ENCODE measurements at regions not wholly inside any gene's neighbourhood (a gene's known extent, or its start where the extent isn't known, plus 50 kb on each side); places are given as distances from the start of the nearest gene placed in this dataset.
A peak's percentile ranks its signal among the peaks of the same experiment; 100 is the strongest.

DNA sequence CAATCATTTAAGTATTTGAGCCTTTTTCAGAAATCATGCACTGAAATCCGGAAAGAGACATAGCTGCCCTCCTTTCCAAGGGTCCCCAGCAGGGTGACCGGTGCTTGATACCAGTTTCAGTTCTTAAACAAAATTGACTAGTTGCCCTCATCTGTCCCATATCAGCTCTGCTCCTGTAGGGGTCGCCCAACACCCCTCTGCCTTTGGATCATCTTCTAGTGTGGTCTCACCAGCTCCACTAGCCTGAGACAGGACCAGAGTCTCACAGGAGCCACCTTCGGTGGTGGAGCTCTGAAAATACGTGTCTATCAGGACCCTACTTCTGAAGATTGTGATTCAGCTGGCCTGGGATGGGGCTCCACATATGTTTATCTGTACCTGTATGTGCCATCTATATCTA is 428.2 kb downstream of the ENC1 start:
- TF ChIP-seq, protein P1, sequence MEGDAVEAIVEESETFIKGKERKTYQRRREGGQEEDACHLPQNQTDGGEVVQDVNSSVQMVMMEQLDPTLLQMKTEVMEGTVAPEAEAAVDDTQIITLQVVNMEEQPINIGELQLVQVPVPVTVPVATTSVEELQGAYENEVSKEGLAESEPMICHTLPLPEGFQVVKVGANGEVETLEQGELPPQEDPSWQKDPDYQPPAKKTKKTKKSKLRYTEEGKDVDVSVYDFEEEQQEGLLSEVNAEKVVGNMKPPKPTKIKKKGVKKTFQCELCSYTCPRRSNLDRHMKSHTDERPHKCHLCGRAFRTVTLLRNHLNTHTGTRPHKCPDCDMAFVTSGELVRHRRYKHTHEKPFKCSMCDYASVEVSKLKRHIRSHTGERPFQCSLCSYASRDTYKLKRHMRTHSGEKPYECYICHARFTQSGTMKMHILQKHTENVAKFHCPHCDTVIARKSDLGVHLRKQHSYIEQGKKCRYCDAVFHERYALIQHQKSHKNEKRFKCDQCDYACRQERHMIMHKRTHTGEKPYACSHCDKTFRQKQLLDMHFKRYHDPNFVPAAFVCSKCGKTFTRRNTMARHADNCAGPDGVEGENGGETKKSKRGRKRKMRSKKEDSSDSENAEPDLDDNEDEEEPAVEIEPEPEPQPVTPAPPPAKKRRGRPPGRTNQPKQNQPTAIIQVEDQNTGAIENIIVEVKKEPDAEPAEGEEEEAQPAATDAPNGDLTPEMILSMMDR (IDR thresholded peaks at IDR 0.05): peak; percentile 15; the same call in 1 of the 2 replicates

DNA sequence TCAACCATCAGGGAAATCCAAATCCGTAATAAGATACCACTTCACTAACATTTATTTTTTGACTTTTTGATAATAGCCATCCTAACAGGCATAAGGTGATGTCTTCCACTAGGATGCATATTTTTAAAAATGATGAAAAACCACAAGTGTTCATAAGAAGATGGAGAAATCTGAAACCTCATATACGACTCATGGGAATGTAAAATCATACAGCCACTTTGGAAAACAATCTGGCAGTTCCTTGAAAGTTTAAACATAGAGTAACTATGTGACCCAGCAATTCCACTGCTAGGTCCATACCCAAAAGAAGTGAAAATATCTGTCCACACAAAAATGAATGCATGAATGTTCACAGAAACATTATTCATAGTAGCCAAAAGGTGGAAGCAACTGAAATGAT is 431.0 kb downstream of the ENC1 start:
- TF ChIP-seq, protein P1 (IDR thresholded peaks at IDR 0.05): no peak

DNA sequence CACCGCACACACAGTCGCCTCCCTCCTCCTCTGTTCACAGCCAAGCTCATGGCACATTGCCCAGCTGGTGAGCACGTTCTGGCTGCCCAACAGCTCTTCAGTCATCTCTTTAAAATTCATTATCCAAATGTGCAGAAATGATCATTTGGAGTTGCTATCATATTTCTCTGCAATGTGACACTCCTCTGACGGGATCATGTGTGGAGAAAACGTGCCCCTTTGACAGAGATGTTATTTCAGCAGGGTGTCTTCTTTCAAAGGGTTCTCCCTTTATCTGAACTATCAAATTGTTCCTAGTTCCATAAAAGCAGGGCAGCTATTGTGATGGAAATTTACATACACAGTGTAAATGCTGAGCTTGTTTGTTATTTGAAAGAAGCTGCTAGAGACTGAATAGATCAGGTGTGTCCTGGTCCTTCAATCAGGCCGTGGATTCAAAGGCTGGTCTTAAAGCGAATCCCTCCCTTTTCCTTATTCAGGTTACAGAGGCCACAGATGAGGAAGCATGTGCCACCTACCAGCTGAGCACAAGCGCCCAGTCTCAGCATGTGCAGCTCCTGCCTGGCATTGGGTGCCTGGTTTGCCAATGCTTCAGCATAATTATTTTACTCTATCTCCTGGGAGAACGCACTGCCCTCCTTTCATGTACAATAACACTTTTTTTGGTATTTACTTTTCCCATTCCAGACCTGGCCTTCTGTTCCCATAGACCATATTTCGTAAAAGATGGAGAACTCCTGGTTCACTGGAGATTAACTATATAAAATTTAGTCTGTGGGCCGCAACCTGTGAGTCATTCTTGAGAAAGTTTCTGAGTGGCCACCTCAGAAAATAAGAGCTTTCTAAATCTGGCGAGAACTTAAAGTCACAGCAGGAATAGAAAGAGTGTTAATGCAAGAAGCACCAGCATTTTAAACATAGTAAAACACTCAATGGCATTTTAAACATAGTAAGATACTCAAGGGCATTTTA is 433.7 kb downstream of the ENC1 start:
- TF ChIP-seq, protein P1 (IDR thresholded peaks at IDR 0.05): no peak

DNA sequence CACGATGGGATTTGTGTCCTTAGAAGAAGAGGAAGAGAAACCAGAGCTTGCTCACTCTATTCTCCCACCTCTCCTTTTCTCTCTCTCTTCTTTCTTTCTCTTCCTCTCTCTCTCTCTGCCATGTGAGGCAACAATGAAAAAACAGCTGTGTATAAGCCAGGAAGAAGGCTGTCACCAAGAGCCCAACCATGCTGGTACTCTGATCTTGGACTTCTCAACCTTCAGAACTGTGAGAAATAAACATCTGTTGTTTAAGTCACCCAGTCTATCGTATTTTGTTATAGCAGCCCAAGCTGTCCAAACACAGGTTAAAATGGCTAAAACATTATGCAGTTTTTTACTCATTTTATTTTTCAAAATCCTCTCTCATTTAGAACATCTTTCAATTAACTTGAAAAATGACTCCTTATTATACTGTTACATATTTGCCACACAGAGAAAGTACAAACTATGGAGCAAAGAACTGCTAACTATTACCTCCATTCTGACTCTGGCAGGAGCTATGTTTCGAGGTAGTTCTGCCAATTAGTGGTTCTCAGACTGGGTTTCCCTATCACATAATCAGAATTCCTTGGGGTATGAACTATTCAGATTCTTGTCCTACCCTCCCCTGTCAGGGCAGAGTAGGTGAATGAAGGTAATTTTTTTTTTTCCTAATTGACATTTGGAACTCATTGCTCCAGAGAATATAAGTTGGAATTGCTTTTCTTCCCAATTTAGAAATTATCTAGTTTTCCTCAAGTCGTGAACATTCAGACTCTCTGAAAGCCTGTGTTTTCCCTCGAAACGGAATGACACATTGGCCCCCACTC is 434.6 kb downstream of the ENC1 start:
- TF ChIP-seq, protein P1 (IDR thresholded peaks at IDR 0.05): no peak

DNA sequence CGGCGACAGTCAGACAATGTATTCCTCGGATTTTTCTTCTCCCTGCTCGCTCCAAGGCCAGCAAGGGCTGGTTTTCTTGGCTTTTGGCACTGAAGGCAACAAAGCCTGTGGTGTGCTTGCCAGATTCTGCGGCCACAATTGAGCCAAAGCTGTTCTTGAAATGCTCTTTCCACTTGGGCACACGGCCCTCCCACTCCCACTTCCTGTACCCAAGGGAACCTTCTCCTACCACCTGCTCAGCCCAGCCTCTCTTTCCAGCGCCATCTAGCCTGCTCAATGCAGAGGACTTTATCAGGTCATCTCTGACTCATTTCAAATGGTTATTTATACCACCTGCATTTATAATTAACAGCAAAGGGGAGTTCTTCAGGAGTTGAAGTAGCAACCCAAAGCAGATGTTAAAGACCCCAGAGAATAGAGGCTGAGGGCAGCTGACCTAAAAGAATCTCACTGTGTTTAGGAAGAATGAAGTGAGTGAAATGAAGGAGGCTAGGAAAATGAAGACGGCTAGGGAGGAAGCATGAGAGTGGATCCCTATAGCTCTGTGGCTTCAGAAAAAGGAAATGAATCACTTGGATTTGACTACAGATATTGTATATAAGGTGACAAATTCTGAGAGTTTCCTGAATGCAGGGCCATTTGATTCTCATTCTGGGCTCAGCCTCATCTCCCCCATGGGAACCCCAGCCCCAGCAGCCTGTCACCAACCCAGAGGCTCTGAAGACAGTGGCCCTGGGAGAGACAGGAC is 439.0 kb downstream of the ENC1 start:
- TF ChIP-seq, protein P1 (IDR thresholded peaks at IDR 0.05): no peak

DNA sequence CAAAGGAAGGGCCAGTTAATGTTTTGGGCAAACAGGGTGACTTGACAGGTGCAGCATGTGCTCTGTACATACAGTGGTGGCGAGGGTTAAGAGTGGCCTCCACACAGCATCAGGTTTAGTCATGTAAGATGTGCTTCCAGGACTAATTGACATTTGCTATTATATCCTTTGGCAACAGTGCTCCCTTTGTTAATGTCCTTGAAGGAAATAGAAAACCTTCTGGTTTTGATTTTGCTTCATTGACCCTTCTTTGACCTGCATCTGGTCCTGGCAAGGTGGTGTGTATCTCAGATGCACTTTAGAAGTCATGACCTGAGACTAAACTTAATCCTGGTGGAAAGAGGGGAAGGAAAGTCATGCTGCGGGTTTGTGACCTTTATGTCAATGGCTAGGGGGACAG is 440.0 kb downstream of the ENC1 start:
- TF ChIP-seq, protein P1 (IDR thresholded peaks at IDR 0.05): no peak

Data from LNCAP (cell line).